GM12873 (cell line): ENCODE measurements at regions not wholly inside any gene's neighbourhood (a gene's known extent, or its start where the extent isn't known, plus 50 kb on each side); places are given as distances from the start of the nearest gene placed in this dataset.

Experiments
- CTCF ChIP-seq: IDR thresholded peaks from 2 replicates; pipeline ENCODE4 v1.5.1; 2012; ENCODE audit warnings: low read depth, mild to moderate bottlenecking, moderate library complexity, low read length, control low read depth; ENCODE audit not compliant: insufficient read depth; ENCODE audit errors: missing control alignments

DNA sequence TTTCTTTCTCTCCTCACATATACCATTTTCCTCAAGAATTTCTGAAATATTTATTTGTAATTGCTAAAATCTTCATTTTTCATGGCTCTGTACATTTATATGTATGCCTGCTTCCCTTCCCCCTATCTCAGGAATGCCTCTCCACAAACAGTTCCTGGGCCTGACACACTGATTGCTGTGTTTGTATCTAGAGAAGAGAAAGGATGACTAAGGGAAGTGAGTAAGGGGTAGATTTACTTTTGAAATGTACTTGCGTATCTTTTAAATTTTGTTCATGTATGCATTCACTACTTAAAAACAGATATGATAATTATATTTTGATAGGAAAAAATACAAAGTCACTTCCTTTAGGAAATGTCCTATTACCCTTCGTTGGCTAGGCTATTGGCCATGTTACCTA lies 790.8 kb downstream of the PCDH18 start:
- no peak for TF ChIP-seq CTCF

DNA sequence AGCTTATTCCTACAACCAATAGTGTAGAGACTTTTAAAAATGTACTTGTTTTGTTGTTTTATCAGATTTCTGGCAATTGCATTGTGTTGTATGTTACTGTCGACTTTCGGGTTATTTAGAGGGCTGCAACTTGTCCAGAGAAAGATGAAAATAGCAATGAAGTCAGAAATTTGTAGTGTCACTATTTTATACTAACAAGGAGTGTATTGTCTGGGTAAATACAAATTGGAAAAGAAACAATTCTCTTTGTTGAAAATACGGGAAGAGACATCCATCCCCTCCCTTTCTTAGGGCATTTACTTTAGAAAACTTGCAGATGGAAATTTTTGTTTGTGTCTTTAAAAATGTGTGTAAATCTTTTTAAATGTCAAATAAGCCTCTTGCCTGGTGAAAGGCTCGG lies 792.0 kb downstream of the PCDH18 start:
- TF ChIP-seq CTCF = no peak

- no peak for TF ChIP-seq CTCF
Observed at GRCh38 chr4:136737066-136737465, 795.2 kb downstream of the PCDH18 start.

DNA sequence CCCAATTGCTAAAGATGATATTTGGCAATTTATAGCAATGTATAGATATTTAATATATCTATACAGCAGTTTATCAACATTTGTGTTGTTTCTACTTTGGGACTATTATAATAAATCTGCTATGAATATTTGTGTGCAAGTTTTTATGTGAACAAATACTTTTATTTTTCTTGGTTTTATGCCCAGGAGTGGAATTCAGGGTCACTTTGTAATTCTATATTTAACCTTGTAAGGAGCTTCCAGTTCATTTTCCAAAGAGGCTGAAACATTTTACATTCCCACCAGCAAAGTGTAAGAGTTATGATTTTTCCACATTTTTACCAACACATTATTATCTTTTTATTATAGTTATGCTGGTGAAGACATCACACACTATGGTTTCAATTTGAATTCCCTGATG lies 801.3 kb downstream of the PCDH18 start:
- no peak for TF ChIP-seq CTCF

DNA sequence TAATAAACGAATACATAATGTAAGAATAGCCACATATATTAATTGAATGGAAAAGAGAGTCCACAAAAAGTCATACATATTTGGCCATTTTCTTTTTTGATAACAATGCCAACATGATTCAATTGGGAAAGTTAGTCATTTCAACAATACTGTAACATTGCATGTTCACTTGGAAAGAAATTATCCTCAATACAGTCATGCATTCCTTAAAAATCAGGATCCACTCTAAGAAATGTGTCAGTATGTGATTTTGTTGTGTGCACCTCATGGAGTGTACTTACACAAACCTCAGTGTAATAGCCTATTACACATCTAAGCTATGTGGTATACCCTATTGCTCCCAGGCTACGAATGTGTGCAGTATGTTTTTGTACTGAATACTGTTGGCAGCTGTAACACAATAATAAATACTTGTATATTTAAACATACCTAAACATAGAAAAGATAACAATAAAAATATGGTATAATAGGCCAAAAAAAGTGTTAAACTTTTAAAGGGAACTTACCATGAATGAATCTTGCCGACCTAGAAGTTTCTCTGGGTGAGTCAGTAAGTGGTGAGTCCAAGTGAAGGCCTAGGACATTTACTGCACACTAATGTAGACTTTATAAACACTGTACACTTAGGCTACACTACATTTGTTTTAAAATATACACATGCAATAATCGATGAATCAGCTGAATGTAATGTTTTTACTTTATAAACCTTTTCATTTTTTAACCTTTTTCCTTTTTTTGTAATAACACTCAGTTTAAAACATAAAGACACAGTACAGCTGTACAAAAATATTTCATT lies 806.8 kb downstream of the PCDH18 start:
- TF ChIP-seq CTCF = no peak

DNA sequence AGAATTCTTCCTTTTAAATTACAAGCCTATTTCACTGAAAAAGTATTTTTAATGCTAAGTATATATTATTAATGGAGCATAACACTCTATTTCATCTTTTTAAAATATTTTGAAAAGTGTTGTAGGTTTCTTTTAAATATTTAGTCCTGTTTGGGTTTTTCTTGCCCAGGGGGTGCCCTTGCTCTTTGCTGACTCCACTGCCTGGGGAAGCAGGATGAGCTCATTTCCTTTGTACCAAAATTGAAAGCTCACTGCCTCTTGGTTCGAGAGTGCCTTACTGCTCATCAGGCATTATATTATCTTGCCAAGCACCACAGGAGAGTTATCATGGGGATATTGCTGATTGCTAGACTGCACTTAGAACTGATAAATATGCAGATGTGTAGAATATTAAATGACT lies 819.2 kb downstream of the PCDH18 start:
- no peak for TF ChIP-seq CTCF

- no peak for TF ChIP-seq CTCF
Observed at GRCh38 chr4:136709897-136710296, 822.4 kb downstream of the PCDH18 start.
